ENCODE measurements at regions not wholly inside any gene's neighbourhood (a gene's known extent, or its start where the extent isn't known, plus 50 kb on each side); places are given as distances from the start of the nearest gene placed in this dataset.
"Not testable (repeated sequence)": the region's sequence is repeated elsewhere in the genome, so short reads cannot be mapped to it uniquely, and the experiment has no call there.

DNA sequence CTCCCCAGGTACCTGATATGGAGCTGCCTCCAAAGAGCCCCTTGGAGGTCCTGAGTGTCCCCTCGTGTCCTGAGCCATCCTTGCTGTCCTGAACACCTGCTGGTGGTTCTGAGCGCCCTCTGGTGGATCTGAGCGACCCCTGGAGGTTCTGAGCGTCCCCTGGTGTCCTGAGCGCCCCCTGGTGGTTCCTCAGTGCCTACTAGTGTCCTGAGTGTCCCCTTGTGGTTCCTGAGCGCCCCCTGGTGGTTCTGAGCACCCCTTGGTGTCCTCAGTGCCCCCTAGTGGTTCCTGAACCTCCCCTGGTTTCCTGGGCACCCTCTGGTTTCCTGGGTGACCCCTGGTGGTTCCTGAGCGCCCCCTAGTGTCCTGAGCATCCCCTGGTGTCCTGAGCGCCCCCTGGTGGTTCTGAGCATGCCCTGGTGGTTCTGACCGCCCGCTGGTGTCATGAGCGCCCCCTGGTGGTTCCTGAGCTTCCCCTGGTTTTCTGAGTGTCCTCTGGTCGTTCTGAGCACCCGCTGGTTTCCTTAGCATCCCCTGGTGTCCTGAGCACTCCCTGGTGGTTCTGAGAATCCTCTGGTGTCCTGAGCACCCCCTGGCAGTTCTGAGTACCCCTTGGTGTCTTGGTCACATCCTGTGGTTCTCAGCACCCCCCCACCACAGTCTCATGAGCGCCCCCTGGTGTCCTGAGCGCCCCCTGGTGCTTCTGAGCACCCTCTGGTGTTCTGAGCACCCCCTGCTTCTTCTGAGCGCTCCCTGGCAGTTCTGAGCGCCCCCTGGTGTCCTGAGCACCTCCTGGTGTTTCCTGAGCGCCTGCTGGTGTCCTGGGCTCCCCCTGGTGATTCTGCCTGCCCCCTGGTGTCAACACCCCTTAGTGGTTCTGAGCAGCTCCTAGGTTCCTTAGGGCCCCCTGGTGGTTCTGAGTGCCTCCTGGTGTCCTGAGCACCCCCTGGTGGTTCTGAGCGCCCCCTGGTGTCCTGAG is 146.8 kb downstream of the POTEB start:
- TF ChIP-seq, protein P1, sequence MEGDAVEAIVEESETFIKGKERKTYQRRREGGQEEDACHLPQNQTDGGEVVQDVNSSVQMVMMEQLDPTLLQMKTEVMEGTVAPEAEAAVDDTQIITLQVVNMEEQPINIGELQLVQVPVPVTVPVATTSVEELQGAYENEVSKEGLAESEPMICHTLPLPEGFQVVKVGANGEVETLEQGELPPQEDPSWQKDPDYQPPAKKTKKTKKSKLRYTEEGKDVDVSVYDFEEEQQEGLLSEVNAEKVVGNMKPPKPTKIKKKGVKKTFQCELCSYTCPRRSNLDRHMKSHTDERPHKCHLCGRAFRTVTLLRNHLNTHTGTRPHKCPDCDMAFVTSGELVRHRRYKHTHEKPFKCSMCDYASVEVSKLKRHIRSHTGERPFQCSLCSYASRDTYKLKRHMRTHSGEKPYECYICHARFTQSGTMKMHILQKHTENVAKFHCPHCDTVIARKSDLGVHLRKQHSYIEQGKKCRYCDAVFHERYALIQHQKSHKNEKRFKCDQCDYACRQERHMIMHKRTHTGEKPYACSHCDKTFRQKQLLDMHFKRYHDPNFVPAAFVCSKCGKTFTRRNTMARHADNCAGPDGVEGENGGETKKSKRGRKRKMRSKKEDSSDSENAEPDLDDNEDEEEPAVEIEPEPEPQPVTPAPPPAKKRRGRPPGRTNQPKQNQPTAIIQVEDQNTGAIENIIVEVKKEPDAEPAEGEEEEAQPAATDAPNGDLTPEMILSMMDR (IDR thresholded peaks at IDR 0.05 in 8 of 11, conservative IDR thresholded peaks at IDR 0.05 in 3 of 11): not testable (repeated sequence)
- not testable (repeated sequence) for TF ChIP-seq POLR2A, POLR2AphosphoS5 (IDR thresholded peaks at IDR 0.05)
